ENCODE measurements at regions not wholly inside any gene's neighbourhood (a gene's known extent, or its start where the extent isn't known, plus 50 kb on each side); places are given as distances from the start of the nearest gene placed in this dataset.
A peak's percentile ranks its signal among the peaks of the same experiment; 100 is the strongest.

DNA sequence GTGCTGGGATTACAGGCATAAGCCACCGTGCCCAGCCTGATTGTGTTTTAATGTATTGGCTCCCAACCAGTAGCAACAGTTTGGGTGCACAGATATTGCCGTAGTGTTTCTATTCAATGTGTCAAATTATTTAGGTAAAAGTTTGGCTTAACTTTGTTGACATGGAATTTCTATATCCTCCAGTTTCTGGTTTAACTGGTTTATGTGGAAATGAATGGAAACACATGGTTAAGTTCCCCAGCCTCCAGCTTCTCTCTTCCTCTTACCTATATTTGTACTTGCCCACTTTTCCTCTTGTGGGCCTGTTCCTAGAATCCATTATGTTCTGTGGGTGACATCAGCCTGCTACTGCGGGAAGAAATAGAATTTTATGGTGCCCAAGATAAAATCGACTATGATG is 53.9 kb upstream of the ESR1 start:
- no peaks in the 10 kb centered on the region for H3K9me3 ChIP-seq (ENCODE audit: control insufficient read depth in 2 of 2, insufficient read depth in 1 of 2, low read depth in 1 of 2, low read length in 1 of 2)
- DNase-seq (no peak), FAIRE-seq (no peak)
- H3K27ac ChIP-seq (ENCODE audit: low read depth in 1 of 3, low read length in 2 of 3), result no peak overlapping the region
- WGBS, 3 donors, result 68 to 89% (median 76%) methylated on average over 4 of the region's 4 CpGs
- H3K36me3 ChIP-seq (ENCODE audit: control insufficient read depth in 3 of 3, insufficient read depth in 2 of 3, low read depth in 1 of 3, low read length in 3 of 3), result no peaks in the 10 kb centered on the region
- H3K4me1 ChIP-seq (ENCODE audit: control insufficient read depth in 3 of 3, insufficient read depth in 2 of 3, low read depth in 1 of 3, low read length in 2 of 3), result no peaks in the 10 kb centered on the region
- H3K4me3 ChIP-seq (ENCODE audit: low read depth in 1 of 3, low read length in 3 of 3), result no peak overlapping the region
- H3K27me3 ChIP-seq (ENCODE audit: control insufficient read depth in 3 of 3, insufficient read depth in 3 of 3, low read length in 3 of 3), result no peaks in the 10 kb centered on the region

DNA sequence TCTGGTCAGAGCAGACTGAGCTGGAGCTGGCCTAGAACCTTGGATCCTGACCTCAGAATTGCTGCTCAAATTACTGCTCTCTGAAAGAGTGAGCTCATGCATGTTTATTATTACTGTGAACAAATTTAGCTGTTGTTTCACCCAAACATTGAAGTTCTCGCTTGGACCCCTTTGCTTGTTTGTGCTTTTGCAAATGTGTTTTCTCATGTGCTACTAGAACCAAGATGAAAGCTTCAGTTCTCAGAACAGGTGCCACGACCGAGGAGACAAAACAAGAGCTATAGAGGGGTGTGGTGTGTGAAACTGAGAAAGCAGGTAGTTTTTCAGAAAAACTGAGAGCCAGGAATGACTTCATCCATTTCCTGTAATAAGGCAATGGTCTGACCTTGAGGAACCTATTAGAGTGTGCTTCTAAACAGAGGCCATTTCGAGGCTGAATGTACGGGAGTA is 50.0 kb upstream of the ESR1 start:
- Histone ChIP-seq H3K27ac (ENCODE audit: low read depth in 1 of 3, low read length in 2 of 3) (peak overlapping the region in 1 of 3 donors; percentile 22), H3K36me3 (ENCODE audit: control insufficient read depth in 3 of 3, insufficient read depth in 2 of 3, low read depth in 1 of 3, low read length in 3 of 3) (no peaks in the 10 kb centered on the region), H3K4me3 (ENCODE audit: low read depth in 1 of 3, low read length in 3 of 3) (no peak overlapping the region), H3K27me3 (ENCODE audit: control insufficient read depth in 3 of 3, insufficient read depth in 3 of 3, low read length in 3 of 3) (no peaks in the 10 kb centered on the region), H3K4me1 (ENCODE audit: control insufficient read depth in 3 of 3, insufficient read depth in 2 of 3, low read depth in 1 of 3, low read length in 2 of 3) (no peaks in the 10 kb centered on the region), H3K9me3 (ENCODE audit: control insufficient read depth in 2 of 2, insufficient read depth in 1 of 2, low read depth in 1 of 2, low read length in 1 of 2) (no peaks in the 10 kb centered on the region)
- DNase-seq (no peak), FAIRE-seq (no peak)
- 42 to 48% (median 46%) methylated on average over 5 of the region's 5 CpGs for WGBS, 3 donors
